Fibroblast of villous mesenchyme (primary cell): ENCODE measurements at regions not wholly inside any gene's neighbourhood (a gene's known extent, or its start where the extent isn't known, plus 50 kb on each side); places are given as distances from the start of the nearest gene placed in this dataset.

Experiments used
- DNase-seq: peaks from one replicate; pipeline ENCODE4 v3.0.0-alpha.2; 2010; ENCODE audit warnings: low read depth
- H3K4me3 ChIP-seq: 2 replicates; pipeline ENCODE4 v1.5.1; 2011; ENCODE audit warnings: low read depth, mild to moderate bottlenecking, low read length
- TF ChIP-seq, protein P1 (sequence below): IDR thresholded peaks from 2 replicates; pipeline ENCODE4 v1.5.1; 2012; ENCODE audit warnings: low read depth, mild to moderate bottlenecking, low read length; ENCODE audit not compliant: insufficient read depth

DNA sequence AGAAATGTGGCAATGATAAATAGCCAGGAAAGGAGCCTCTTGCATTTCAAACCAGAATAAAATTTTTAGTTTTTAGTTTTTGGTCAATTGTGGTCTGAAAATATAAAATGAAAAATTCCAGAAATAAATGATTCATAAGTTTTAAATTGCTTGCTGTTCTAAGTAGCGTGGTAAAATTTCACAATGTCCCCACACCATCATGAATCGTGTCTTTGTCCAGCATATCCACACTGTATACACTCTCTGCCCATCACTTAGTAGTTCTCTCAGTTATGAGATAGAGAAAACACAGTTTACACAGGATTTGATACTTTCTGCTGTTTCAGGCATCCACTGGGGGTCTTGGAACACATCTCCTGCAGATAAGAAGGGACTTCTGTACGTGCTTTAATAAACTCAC lies 783.9 kb downstream of the TSN start:
- H3K4me3 ChIP-seq: no peak overlapping the region
- TF ChIP-seq, protein P1, sequence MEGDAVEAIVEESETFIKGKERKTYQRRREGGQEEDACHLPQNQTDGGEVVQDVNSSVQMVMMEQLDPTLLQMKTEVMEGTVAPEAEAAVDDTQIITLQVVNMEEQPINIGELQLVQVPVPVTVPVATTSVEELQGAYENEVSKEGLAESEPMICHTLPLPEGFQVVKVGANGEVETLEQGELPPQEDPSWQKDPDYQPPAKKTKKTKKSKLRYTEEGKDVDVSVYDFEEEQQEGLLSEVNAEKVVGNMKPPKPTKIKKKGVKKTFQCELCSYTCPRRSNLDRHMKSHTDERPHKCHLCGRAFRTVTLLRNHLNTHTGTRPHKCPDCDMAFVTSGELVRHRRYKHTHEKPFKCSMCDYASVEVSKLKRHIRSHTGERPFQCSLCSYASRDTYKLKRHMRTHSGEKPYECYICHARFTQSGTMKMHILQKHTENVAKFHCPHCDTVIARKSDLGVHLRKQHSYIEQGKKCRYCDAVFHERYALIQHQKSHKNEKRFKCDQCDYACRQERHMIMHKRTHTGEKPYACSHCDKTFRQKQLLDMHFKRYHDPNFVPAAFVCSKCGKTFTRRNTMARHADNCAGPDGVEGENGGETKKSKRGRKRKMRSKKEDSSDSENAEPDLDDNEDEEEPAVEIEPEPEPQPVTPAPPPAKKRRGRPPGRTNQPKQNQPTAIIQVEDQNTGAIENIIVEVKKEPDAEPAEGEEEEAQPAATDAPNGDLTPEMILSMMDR: no peak
- DNase-seq: no peak

DNA sequence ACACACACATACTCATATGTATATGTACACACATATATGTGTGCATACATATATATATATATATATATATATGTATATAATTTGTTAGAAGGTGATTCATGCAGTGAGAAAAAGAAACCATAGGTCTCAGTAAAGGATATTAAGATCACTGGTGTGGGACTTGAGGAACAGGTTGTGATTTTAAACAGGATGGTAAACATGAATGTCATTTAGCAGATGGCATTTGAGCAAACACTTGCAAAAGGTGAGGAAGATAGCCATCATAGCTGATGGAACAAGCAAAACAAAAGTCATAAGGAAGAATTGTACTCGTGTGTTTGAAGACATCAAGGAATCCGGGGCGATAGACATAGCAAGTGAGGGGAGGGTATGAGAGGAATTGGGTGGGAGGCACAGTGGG lies 784.5 kb downstream of the TSN start:
- TF ChIP-seq, protein P1: no peak
- no peak for DNase-seq
- H3K4me3 ChIP-seq: no peak overlapping the region

DNA sequence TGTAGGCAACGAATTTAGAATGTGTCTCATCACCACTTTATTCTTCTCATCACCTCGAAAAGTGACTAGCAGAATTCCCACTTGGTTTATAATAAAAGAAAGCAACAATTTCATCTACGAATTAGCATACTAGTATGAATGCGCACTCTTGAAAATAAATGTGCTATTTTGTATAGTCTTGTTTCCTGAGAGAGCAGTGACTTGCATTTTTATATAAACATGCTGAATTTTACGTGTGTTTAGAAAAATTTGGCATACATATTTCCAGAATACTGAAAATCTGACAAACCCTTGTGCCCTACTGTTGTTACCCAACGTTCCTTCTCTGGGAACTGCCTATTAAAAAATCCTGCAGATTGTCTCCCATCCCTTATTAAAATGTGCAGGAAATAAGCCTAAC lies 786.8 kb downstream of the TSN start:
- TF ChIP-seq, protein P1: no peak
- no peak overlapping the region for H3K4me3 ChIP-seq
- no peak for DNase-seq

DNA sequence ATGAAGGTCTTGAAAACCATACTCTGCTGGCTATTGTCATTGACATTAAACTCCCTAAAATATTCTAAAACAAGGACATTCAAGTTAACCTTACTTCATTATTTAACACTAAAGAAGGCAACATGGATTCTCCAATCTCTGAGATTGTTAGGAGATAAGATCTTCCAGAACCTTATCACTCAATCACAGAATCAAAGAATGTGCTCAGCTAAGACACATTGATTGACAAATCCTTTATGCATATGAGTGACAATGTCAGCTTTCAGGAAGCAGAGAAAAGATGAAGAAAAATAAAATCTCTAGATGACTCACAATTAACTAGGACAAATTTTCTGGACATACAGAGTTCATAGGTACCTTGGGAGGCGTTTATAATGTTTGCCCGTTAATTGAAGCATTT lies 787.2 kb downstream of the TSN start:
- H3K4me3 ChIP-seq: no peak overlapping the region
- no peak for DNase-seq
- TF ChIP-seq, protein P1: no peak

DNA sequence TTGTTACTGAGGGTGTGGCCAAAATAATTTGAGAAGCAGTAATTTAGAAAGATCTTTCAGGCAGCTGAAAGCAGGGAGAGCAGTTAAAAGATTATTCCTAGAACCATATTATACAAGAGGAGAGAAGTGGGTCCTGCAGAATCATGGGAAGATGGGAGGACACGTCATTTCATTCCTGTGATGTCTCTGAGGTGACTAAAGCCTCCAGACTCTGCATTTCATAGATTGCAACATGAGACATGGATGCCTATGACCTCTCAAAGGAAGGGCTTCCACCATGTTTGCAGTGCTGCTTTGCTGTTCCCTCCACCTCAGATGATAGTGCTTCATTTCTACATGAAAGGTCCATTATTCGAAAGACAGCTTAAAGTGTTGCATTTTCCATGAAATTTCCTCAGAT lies 788.4 kb downstream of the TSN start:
- TF ChIP-seq, protein P1: no peak
- H3K4me3 ChIP-seq: no peak overlapping the region
- peak; percentile 32 for DNase-seq

DNA sequence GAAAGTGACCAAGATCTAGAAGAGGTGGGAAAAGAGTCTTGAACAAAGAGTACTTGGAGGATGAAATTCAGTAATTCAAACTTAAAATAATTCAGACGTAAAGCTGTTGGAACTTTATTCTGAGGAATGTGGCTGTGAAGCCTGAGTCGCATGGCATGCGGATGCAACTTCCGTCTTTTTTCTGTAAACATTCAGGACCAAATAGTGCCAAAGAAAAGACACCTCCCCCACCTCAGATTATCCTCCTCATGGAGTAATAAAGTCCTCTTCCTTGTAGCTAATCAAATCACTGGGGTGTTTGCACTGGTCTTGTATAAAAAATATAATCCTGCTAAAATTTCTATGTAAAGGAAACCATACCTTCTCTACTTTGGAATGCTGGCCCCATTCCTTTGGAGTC lies 790.4 kb downstream of the TSN start:
- no peak for DNase-seq

DNA sequence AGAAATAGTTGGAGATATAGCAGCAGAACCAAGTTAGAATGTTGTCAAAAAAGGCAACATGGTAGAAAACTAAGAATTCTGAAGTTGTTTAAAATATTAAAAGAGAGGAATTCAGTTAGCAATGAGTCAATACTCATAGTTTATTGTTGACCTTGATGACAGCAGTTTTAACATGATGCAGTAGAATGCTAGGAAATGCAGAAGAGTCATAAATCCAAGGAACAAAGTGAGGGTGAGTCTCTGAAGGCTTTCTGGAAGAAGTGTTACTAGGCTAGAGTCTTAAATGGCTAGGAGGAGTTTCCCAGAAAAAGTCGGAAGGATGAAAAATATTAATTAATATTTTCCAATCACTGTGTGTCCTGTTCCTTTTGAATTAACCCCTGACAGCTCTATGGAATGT lies 807.3 kb downstream of the TSN start:
- H3K4me3 ChIP-seq: no peak overlapping the region
- peak; percentile 3 for DNase-seq
- TF ChIP-seq, protein P1: no peak

More for the DNA sequence above, 790.4 kb downstream of the TSN start:
- TF ChIP-seq, protein P1: no peak
- no peak overlapping the region for H3K4me3 ChIP-seq
